ENCODE measurements at regions not wholly inside any gene's neighbourhood (a gene's known extent, or its start where the extent isn't known, plus 50 kb on each side); places are given as distances from the start of the nearest gene placed in this dataset.
"Not testable (repeated sequence)": the region's sequence is repeated elsewhere in the genome, so short reads cannot be mapped to it uniquely, and the experiment has no call there.

- TF ChIP-seq CTCF (IDR thresholded peaks at IDR 0.05; ENCODE audit: low read length); EZH2phosphoT487 (IDR thresholded peaks at IDR 0.05; ENCODE audit: low read length); EZH2 (optimal IDR thresholded peaks at IDR 0.05; ENCODE audit: low read depth, low read length): not testable (repeated sequence)
These were observed 54.0 kb upstream of the CCDC80 start for GRCh38 chr3:112694906-112695305.

All from MM.1S (cell line).